ENCODE measurements at regions not wholly inside any gene's neighbourhood (a gene's known extent, or its start where the extent isn't known, plus 50 kb on each side); places are given as distances from the start of the nearest gene placed in this dataset.

GRCh38 chr1:242828199-242828598, 303.7 kb upstream of the PLD5 start:
- peak overlapping the region; percentile 33 for H4K91ac ChIP-seq (replicated peaks; ENCODE audit: insufficient read length, low read length)
- FAIRE-seq (no peak), DNase-seq (ENCODE audit: low read depth in 1 of 2, low spot score in 2 of 2) (no peak)
- H3K9me3 ChIP-seq (ENCODE audit: insufficient read depth in 2 of 2, low read depth in 1 of 2, low read length in 1 of 2), result no peaks in the 10 kb centered on the region
- no peaks in the 10 kb centered on the region for H3K79me1 ChIP-seq (ENCODE audit: low read depth, low read length)
- no peak overlapping the region for H2BK15ac ChIP-seq (ENCODE audit: low read length)
- no peaks in the 10 kb centered on the region; the same call in none of the 2 replicates for H3K23me2 ChIP-seq (ENCODE audit: low read depth, low read length)
- H3K27ac ChIP-seq (ENCODE audit: low read depth, low read length), result no peak overlapping the region
- H3K23ac ChIP-seq (ENCODE audit: insufficient read length), result no peak overlapping the region
- no peak overlapping the region for H4K5ac ChIP-seq (ENCODE audit: insufficient read length, low read depth, low read length)
- no peaks in the 10 kb centered on the region for H4K20me1 ChIP-seq (replicated peaks in 1 of 2; ENCODE audit: control insufficient read depth in 1 of 2, insufficient read depth in 2 of 2, low read length in 2 of 2)
- H3K18ac ChIP-seq (ENCODE audit: extremely low read depth, low read length), result no peak overlapping the region
- H3K79me2 ChIP-seq (ENCODE audit: control insufficient read depth in 1 of 2, insufficient read depth in 2 of 2, low read length in 2 of 2), result no peaks in the 10 kb centered on the region
- no peak overlapping the region for H2BK120ac ChIP-seq (replicated peaks; ENCODE audit: low read depth, low read length)
- no peak overlapping the region for H2AK5ac ChIP-seq (ENCODE audit: low read depth, low read length)
- peak overlapping the region; percentile 29; the same call in 1 of the 2 replicates for H2BK12ac ChIP-seq (ENCODE audit: low read depth, low read length)
- no peak overlapping the region for H3K14ac ChIP-seq (ENCODE audit: insufficient read length)
- no peaks in the 10 kb centered on the region for H3K27me3 ChIP-seq (replicated peaks in 1 of 4; ENCODE audit: control insufficient read depth in 3 of 4, extremely low read depth in 1 of 4, insufficient read depth in 3 of 4, low read length in 3 of 4)
- no peak overlapping the region for H2AFZ ChIP-seq (ENCODE audit: low read length)
- H3K4me1 ChIP-seq (replicated peaks in 1 of 4; ENCODE audit: control insufficient read depth in 3 of 4, insufficient read depth in 4 of 4, low read length in 3 of 4), result peaks cover 0 to 6% (median 4%) of the 10 kb centered on the region in 4 experiments; a peak in 4 of 7 replicates
- no peak overlapping the region for H3K9ac ChIP-seq (replicated peaks in 1 of 4; ENCODE audit: extremely low read depth in 1 of 4, low read depth in 3 of 4, low read length in 3 of 4)
- 78% methylated on average over 7 of the region's 7 CpGs; no CpG with 5 or more reads in 1 of the 2 experiments for WGBS, 2 experiments (ENCODE audit: extremely low coverage in 1 of 2, insufficient coverage in 1 of 2, insufficient read length in 1 of 2, insufficient replicate concordance in 2 of 2, low coverage in 1 of 2, low lambda C conversion rate in 2 of 2, missing lambda C conversion rate in 1 of 2)
- no peak overlapping the region for H3K4me2 ChIP-seq (ENCODE audit: insufficient read depth in 1 of 2, low read depth in 2 of 2, low read length in 2 of 2)
- no peak overlapping the region for H3K4me3 ChIP-seq (ENCODE audit: extremely low read depth in 1 of 4, insufficient read depth in 2 of 4, low read depth in 3 of 4, low read length in 4 of 4)
- H3K4ac ChIP-seq (replicated peaks; ENCODE audit: insufficient read length, low read depth, low read length), result no peak overlapping the region
- TF ChIP-seq MAX (IDR thresholded peaks at IDR 0.05) (peak; percentile 29; the same call in 1 of the 2 replicates), RNF2 (IDR thresholded peaks at IDR 0.05; ENCODE audit: borderline replicate concordance, low read depth, low read length, missing control alignments, poor library complexity, severe bottlenecking) (no peak), CTCF (IDR thresholded peaks at IDR 0.05; ENCODE audit: control extremely low read depth in 1 of 3, insufficient read depth in 1 of 3, low read depth in 1 of 3, low read length in 3 of 3) (peak; percentile 34 to 52 (median 45); a peak in 3 of 4 replicates), RAD21 (IDR thresholded peaks at IDR 0.05 in 1 of 2, conservative IDR thresholded peaks at IDR 0.05 in 1 of 2; ENCODE audit: low read depth in 2 of 2, low read length in 2 of 2) (peak; percentile 72 to 73), CREB1 (IDR thresholded peaks at IDR 0.05) (no peak)
- no peaks in the 10 kb centered on the region for H3K36me3 ChIP-seq (ENCODE audit: control insufficient read depth in 2 of 4, insufficient read depth in 4 of 4, low read length in 3 of 4)
- H3K56ac ChIP-seq (replicated peaks; ENCODE audit: insufficient read length, low read depth, low read length), result no peak overlapping the region
- ChIA-PET CTCF (ENCODE audit: partially characterized antibody) (interaction anchor here (0.6 to 1.5 kb wide), 2 partner anchors 361 to 687 kb away, joined by 3 to 4 read pairs; no protein-coding TSS in a partner anchor), POLR2A (ENCODE audit: partially characterized antibody) (no interaction called here)
- peak overlapping the region; percentile 53; the same call in 1 of the 2 replicates for H4K8ac ChIP-seq (ENCODE audit: extremely low read depth, insufficient read depth, low read length)
- 0 out of 2 replicates have a peak overlapping the region, but pooled peaks have one; percentile 27 for H2BK20ac ChIP-seq (ENCODE audit: low read length)
- no peak overlapping the region for H2BK5ac ChIP-seq (ENCODE audit: low read depth, low read length)
